ENCODE measurements at regions not wholly inside any gene's neighbourhood (a gene's known extent, or its start where the extent isn't known, plus 50 kb on each side); places are given as distances from the start of the nearest gene placed in this dataset.

DNA sequence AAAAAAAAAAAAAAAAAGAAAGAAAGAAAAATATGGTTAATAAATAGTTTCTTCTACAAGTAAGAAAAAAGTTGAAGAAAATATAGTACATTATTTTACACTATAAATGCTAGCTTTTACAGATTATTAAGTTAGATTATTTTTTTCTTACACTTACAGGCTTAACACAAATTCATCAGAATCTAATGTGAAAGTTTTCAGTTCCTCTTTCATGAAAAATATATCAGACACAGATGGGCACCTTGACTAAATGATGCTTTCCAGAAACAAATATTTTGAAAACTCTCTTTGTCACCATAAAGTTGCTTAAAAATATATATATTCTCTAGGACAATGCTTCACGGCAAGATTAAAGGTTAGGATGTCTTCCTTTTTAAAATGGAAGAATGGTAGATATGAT, 321.8 kb upstream of the HSF2 start:
- no peak for TF ChIP-seq POLR2A (IDR thresholded peaks at IDR 0.05)
- TF ChIP-seq, protein P1, sequence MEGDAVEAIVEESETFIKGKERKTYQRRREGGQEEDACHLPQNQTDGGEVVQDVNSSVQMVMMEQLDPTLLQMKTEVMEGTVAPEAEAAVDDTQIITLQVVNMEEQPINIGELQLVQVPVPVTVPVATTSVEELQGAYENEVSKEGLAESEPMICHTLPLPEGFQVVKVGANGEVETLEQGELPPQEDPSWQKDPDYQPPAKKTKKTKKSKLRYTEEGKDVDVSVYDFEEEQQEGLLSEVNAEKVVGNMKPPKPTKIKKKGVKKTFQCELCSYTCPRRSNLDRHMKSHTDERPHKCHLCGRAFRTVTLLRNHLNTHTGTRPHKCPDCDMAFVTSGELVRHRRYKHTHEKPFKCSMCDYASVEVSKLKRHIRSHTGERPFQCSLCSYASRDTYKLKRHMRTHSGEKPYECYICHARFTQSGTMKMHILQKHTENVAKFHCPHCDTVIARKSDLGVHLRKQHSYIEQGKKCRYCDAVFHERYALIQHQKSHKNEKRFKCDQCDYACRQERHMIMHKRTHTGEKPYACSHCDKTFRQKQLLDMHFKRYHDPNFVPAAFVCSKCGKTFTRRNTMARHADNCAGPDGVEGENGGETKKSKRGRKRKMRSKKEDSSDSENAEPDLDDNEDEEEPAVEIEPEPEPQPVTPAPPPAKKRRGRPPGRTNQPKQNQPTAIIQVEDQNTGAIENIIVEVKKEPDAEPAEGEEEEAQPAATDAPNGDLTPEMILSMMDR (IDR thresholded peaks at IDR 0.05) = no peak

Data from thyroid gland (tissue), 4 donors.